Glutamatergic neuron (in vitro differentiated cells): ENCODE measurements at regions not wholly inside any gene's neighbourhood (a gene's known extent, or its start where the extent isn't known, plus 50 kb on each side); places are given as distances from the start of the nearest gene placed in this dataset.

Source experiments
- DNase-seq: peaks from one replicate; pipeline ENCODE4 v3.0.0; 2022
- H3K27ac Mint-ChIP-seq: one replicate; pipeline ENCODE4 v1.8.0; 2020; ENCODE audit warnings: mild to moderate bottlenecking, mixed read lengths, inconsistent platforms; ENCODE audit not compliant: unreplicated experiment
- H3K27me3 Mint-ChIP-seq: one replicate; pipeline ENCODE4 v1.8.0; 2020; ENCODE audit warnings: mild to moderate bottlenecking, moderate library complexity, mixed read lengths, inconsistent platforms; ENCODE audit not compliant: unreplicated experiment
- H3K36me3 Mint-ChIP-seq: one replicate; pipeline ENCODE4 v1.8.0; 2020; ENCODE audit warnings: mild to moderate bottlenecking, mixed read lengths, inconsistent platforms; ENCODE audit not compliant: unreplicated experiment
- H3K4me1 Mint-ChIP-seq: one replicate; pipeline ENCODE4 v1.8.0; 2020; ENCODE audit warnings: mild to moderate bottlenecking, low read depth, mixed read lengths, inconsistent platforms; ENCODE audit not compliant: unreplicated experiment
- H3K4me3 Mint-ChIP-seq: one replicate; pipeline ENCODE4 v1.8.0; 2020; ENCODE audit warnings: mild to moderate bottlenecking, mixed read lengths, inconsistent platforms; ENCODE audit not compliant: unreplicated experiment
- H3K9me3 Mint-ChIP-seq: one replicate; pipeline ENCODE4 v1.8.0; 2020; ENCODE audit warnings: mild to moderate bottlenecking, moderate library complexity, mixed read lengths, inconsistent platforms; ENCODE audit not compliant: unreplicated experiment
- CTCF ChIP-seq: fragments of 200-600 bp; sonication (generic); IDR thresholded peaks from one replicate; pipeline ENCODE4 v1.5.0; 2021; ENCODE audit not compliant: partially characterized antibody, unreplicated experiment

GRCh38 chr16:31706925-31707324, 166.7 kb upstream of the ZNF267 start:
- Mint-ChIP-seq H3K9me3 (no peaks in the 10 kb centered on the region), H3K4me1 (no peaks in the 10 kb centered on the region), H3K27ac (no peak overlapping the region), H3K4me3 (no peak overlapping the region), H3K36me3 (peaks cover 9% of the 10 kb centered on the region), H3K27me3 (peaks cover 4% of the 10 kb centered on the region)
- no peak for DNase-seq
- TF ChIP-seq CTCF: no peak

GRCh38 chr16:31707743-31708335, 165.8 kb upstream of the ZNF267 start:
- Mint-ChIP-seq H3K27me3 (peaks cover 8% of the 10 kb centered on the region), H3K9me3 (peaks cover 4% of the 10 kb centered on the region), H3K4me1 (no peaks in the 10 kb centered on the region), H3K4me3 (no peak overlapping the region), H3K36me3 (peaks cover 5% of the 10 kb centered on the region), H3K27ac (no peak overlapping the region)
- TF ChIP-seq CTCF: no peak
- DNase-seq: no peak

- no peak for DNase-seq
- H3K27me3 Mint-ChIP-seq: peaks cover 10% of the 10 kb centered on the region
- H3K9me3 Mint-ChIP-seq: peaks cover 6% of the 10 kb centered on the region
- peaks cover 5% of the 10 kb centered on the region for H3K36me3 Mint-ChIP-seq
- TF ChIP-seq CTCF: no peak
- H3K4me1 Mint-ChIP-seq: no peaks in the 10 kb centered on the region
- no peak overlapping the region for H3K4me3 Mint-ChIP-seq
- H3K27ac Mint-ChIP-seq: no peak overlapping the region
These were observed 165.3 kb upstream of the ZNF267 start for GRCh38 chr16:31708348-31708747.

- peak overlapping the region; percentile 39 for H3K27ac Mint-ChIP-seq
- H3K4me3 Mint-ChIP-seq: no peak overlapping the region
- peaks cover 10% of the 10 kb centered on the region for H3K27me3 Mint-ChIP-seq
- TF ChIP-seq CTCF: no peak
- H3K36me3 Mint-ChIP-seq: peaks cover 6% of the 10 kb centered on the region
- H3K9me3 Mint-ChIP-seq: peaks cover 6% of the 10 kb centered on the region
- DNase-seq: no peak
- H3K4me1 Mint-ChIP-seq: peaks cover 2% of the 10 kb centered on the region
These were observed 164.4 kb upstream of the ZNF267 start for GRCh38 chr16:31709181-31709580.

GRCh38 chr16:31710134-31710533, 163.5 kb upstream of the ZNF267 start:
- Mint-ChIP-seq H3K27me3 (peaks cover 13% of the 10 kb centered on the region), H3K9me3 (peaks cover 9% of the 10 kb centered on the region), H3K27ac (no peak overlapping the region), H3K36me3 (peaks cover 9% of the 10 kb centered on the region), H3K4me1 (peaks cover 11% of the 10 kb centered on the region), H3K4me3 (no peak overlapping the region)
- no peak for TF ChIP-seq CTCF
- DNase-seq: no peak
